Panc1 (cell line): ENCODE measurements at regions not wholly inside any gene's neighbourhood (a gene's known extent, or its start where the extent isn't known, plus 50 kb on each side); places are given as distances from the start of the nearest gene placed in this dataset.

Source experiments
- ATAC-seq: fragments of 200-7000 bp; cut with Tn5 transposase; 2 replicates; pipeline ENCODE4 v1.9.1; 2020; ENCODE audit warnings: mild to moderate bottlenecking, moderate library complexity
- BruUV-seq: library from RNA; stranded (reverse); fragments of 400-500 nt; replicated peaks from 2 replicates; lab custom pipeline; 2021; lab: Mats Ljungman, UMichigan
- CTCF ChIA-PET: fragments of 300-600 bp; sonication (Branson Sonifier 250); formaldehyde crosslinking; loops from one replicate; lab custom pipeline; 2022; ENCODE audit warnings: antibody characterized with exemption; lab: Charles Lee
- POLR2A ChIA-PET: fragments of 300-600 bp; sonication (Branson Sonifier 250); formaldehyde crosslinking; loops from one replicate; lab custom pipeline; 2022; ENCODE audit warnings: antibody characterized with exemption; lab: Charles Lee
- DNase-seq: peaks from one replicate; pipeline ENCODE4 v3.0.0-alpha.2; 2010; ENCODE audit warnings: low read depth, low spot score
- H3K27ac ChIP-seq: 2 replicates; pipeline ENCODE4 v1.5.1; 2011; ENCODE audit warnings: mild to moderate bottlenecking, low read length, inconsistent platforms
- H3K27me3 ChIP-seq: fragments of 200-500 bp; sonication (Bioruptor generic); 2 replicates; pipeline ENCODE4 v1.6.0; 2014; ENCODE audit warnings: low read length, inconsistent platforms; ENCODE audit not compliant: control insufficient read depth, insufficient read depth
- H3K36me3 ChIP-seq: fragments of 200-500 bp; sonication (Bioruptor generic); 2 replicates; pipeline ENCODE4 v1.5.1; 2014; ENCODE audit warnings: inconsistent platforms, mild to moderate bottlenecking, low read length, moderate library complexity; ENCODE audit not compliant: control insufficient read depth, insufficient read depth
- H3K4me1 ChIP-seq: 2 replicates; pipeline ENCODE4 v1.5.1; 2011; ENCODE audit warnings: inconsistent platforms, mild to moderate bottlenecking, low read length, moderate library complexity; ENCODE audit not compliant: control insufficient read depth, insufficient read depth
- H3K4me3 ChIP-seq, 2 experiments: 2 replicates each; pipeline ENCODE4 v1.5.1; 2011 to 2012; ENCODE audit warnings: low read depth in 2 of 2, low read length in 2 of 2, mild to moderate bottlenecking in 2 of 2, inconsistent platforms in 1 of 2, moderate library complexity in 1 of 2
- H3K9me3 ChIP-seq: fragments of 200-500 bp; sonication (Bioruptor generic); 2 replicates; pipeline ENCODE4 v1.5.1; 2014; ENCODE audit warnings: low read depth, mild to moderate bottlenecking, inconsistent platforms, low read length, moderate library complexity; ENCODE audit not compliant: control insufficient read depth, insufficient read depth
- POLR2AphosphoS5 ChIP-seq: IDR thresholded peaks from 2 replicates; pipeline ENCODE4 v1.6.1; 2012; ENCODE audit warnings: mild to moderate bottlenecking, low read depth, low read length, moderate library complexity
- SIN3A ChIP-seq: IDR thresholded peaks from 2 replicates; pipeline ENCODE4 v1.6.1; 2012; ENCODE audit warnings: low read depth, mild to moderate bottlenecking, low read length, moderate library complexity, borderline replicate concordance; ENCODE audit not compliant: insufficient read depth
- TCF7L2 ChIP-seq: IDR thresholded peaks from 2 replicates; pipeline ENCODE4 v1.6.1; 2011; ENCODE audit warnings: mild to moderate bottlenecking, low read depth, low read length, inconsistent platforms
- in situ Hi-C: cut with HindIII; loops from 2 replicates; pipeline ENCODE4 v1.10.0; 2016; ENCODE audit warnings: low sequenced_read_pairs, low pct_unique_long_range_greater_than_20kb
- intact Hi-C: fragments of 100-400 bp; cut with micrococcal nuclease; formaldehyde crosslinking; loops from one replicate; pipeline ENCODE4 v1.10.0; 2022; ENCODE audit not compliant: unreplicated experiment
- TF ChIP-seq, protein P1 (sequence below): fragments of 450-650 bp; IDR thresholded peaks from 2 replicates; pipeline ENCODE4 v1.5.1; 2017; ENCODE audit warnings: mild to moderate bottlenecking
- TF ChIP-seq, protein P2 (sequence below), 2 experiments: IDR thresholded peaks; 2 replicates each; pipeline ENCODE4 v1.6.1; 2011 to 2012; ENCODE audit warnings: low read depth in 2 of 2, control low read depth in 1 of 2, low read length in 1 of 2, mild to moderate bottlenecking in 1 of 2, moderate library complexity in 1 of 2; ENCODE audit not compliant: insufficient read depth in 1 of 2

DNA sequence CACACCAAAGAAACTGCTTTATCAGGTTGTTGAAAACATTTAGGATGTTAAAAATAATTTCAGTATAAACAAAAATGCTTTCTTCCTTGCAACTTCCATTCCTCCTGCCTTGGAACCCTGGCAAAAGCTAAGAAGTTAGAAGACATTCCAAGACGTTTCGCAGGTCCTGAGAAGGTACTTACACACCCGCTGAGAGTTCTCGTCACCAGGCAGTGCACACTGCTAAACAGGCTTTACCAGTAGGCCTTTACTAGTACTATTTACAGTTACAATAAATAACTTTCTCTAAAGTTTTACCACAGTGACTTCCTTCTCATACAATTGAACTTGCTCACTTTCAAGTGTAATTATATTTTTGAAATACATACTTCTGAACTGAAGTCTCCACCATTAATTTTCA is 81.4 kb upstream of the RPS6KA2 start:
- in situ Hi-C loops (no loop called here), intact Hi-C loops (no loop called here)
- ATAC-seq (no peak), DNase-seq (no peak)
- POLR2A ChIA-PET = no interaction called here
- Histone ChIP-seq H3K27me3 (peaks cover 13% of the 10 kb centered on the region; the same call in 1 of the 2 replicates), H3K4me3 (no peak overlapping the region), H3K36me3 (no peaks in the 10 kb centered on the region), H3K4me1 (no peaks in the 10 kb centered on the region), H3K27ac (no peak overlapping the region), H3K9me3 (no peaks in the 10 kb centered on the region)
- BruUV-seq = no TSS peak
- no peak for TF ChIP-seq SIN3A
- TF ChIP-seq, protein P1, sequence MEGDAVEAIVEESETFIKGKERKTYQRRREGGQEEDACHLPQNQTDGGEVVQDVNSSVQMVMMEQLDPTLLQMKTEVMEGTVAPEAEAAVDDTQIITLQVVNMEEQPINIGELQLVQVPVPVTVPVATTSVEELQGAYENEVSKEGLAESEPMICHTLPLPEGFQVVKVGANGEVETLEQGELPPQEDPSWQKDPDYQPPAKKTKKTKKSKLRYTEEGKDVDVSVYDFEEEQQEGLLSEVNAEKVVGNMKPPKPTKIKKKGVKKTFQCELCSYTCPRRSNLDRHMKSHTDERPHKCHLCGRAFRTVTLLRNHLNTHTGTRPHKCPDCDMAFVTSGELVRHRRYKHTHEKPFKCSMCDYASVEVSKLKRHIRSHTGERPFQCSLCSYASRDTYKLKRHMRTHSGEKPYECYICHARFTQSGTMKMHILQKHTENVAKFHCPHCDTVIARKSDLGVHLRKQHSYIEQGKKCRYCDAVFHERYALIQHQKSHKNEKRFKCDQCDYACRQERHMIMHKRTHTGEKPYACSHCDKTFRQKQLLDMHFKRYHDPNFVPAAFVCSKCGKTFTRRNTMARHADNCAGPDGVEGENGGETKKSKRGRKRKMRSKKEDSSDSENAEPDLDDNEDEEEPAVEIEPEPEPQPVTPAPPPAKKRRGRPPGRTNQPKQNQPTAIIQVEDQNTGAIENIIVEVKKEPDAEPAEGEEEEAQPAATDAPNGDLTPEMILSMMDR = no peak
- TF ChIP-seq, protein P2, sequence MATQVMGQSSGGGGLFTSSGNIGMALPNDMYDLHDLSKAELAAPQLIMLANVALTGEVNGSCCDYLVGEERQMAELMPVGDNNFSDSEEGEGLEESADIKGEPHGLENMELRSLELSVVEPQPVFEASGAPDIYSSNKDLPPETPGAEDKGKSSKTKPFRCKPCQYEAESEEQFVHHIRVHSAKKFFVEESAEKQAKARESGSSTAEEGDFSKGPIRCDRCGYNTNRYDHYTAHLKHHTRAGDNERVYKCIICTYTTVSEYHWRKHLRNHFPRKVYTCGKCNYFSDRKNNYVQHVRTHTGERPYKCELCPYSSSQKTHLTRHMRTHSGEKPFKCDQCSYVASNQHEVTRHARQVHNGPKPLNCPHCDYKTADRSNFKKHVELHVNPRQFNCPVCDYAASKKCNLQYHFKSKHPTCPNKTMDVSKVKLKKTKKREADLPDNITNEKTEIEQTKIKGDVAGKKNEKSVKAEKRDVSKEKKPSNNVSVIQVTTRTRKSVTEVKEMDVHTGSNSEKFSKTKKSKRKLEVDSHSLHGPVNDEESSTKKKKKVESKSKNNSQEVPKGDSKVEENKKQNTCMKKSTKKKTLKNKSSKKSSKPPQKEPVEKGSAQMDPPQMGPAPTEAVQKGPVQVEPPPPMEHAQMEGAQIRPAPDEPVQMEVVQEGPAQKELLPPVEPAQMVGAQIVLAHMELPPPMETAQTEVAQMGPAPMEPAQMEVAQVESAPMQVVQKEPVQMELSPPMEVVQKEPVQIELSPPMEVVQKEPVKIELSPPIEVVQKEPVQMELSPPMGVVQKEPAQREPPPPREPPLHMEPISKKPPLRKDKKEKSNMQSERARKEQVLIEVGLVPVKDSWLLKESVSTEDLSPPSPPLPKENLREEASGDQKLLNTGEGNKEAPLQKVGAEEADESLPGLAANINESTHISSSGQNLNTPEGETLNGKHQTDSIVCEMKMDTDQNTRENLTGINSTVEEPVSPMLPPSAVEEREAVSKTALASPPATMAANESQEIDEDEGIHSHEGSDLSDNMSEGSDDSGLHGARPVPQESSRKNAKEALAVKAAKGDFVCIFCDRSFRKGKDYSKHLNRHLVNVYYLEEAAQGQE (IDR thresholded peaks at IDR 0.05; ENCODE audit: insufficient read depth in 1 of 2, low read depth in 2 of 2, low read length in 1 of 2) = no peak
- TF ChIP-seq TCF7L2 = no peak
- TF ChIP-seq POLR2AphosphoS5 = no peak
- CTCF ChIA-PET = no interaction called here

DNA sequence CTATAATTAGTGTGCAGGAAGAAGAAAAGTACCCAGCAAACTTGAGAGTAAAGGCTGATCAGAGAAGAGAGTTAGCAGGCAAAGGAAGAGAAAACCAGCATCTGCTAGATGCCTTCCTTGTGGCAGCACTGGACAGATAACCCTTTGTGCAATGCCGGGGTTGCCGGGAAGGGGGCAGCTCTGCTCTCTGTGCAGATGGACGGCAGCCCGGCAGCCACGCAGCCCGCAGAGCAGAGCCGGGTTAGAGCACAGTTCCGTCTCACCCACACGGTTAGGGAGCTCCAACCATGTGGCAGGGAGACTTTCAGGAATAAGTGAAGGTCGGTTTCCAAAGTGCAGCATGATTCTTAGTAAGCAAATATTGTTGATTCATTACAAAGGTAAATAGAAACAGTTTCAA is 80.0 kb upstream of the RPS6KA2 start:
- no peak overlapping the region for H3K27ac ChIP-seq
- ATAC-seq (peak; percentile 82), DNase-seq (no peak)
- peaks cover 14% of the 10 kb centered on the region; the same call in 1 of the 2 replicates for H3K27me3 ChIP-seq
- POLR2A ChIA-PET = no interaction called here
- H3K4me1 ChIP-seq = no peaks in the 10 kb centered on the region
- H3K36me3 ChIP-seq = no peaks in the 10 kb centered on the region
- CTCF ChIA-PET = no interaction called here
- TF ChIP-seq TCF7L2 = no peak
- TF ChIP-seq, protein P1 = peak; percentile 57; the same call in 1 of the 2 replicates
- no TSS peak for BruUV-seq
- H3K9me3 ChIP-seq = no peaks in the 10 kb centered on the region
- intact Hi-C loops = no loop called here
- H3K4me3 ChIP-seq = no peak overlapping the region
- in situ Hi-C loops = no loop called here
